Panc1 (cell line): ENCODE measurements at regions not wholly inside any gene's neighbourhood (a gene's known extent, or its start where the extent isn't known, plus 50 kb on each side); places are given as distances from the start of the nearest gene placed in this dataset.

Source experiments
- ATAC-seq: fragments of 200-7000 bp; cut with Tn5 transposase; 2 replicates; pipeline ENCODE4 v1.9.1; 2020; ENCODE audit warnings: mild to moderate bottlenecking, moderate library complexity
- BruUV-seq: library from RNA; stranded (reverse); fragments of 400-500 nt; replicated peaks from 2 replicates; lab custom pipeline; 2021; lab: Mats Ljungman, UMichigan
- CTCF ChIA-PET: fragments of 300-600 bp; sonication (Branson Sonifier 250); formaldehyde crosslinking; loops from one replicate; lab custom pipeline; 2022; ENCODE audit warnings: antibody characterized with exemption; lab: Charles Lee
- POLR2A ChIA-PET: fragments of 300-600 bp; sonication (Branson Sonifier 250); formaldehyde crosslinking; loops from one replicate; lab custom pipeline; 2022; ENCODE audit warnings: antibody characterized with exemption; lab: Charles Lee
- DNase-seq: peaks from one replicate; pipeline ENCODE4 v3.0.0-alpha.2; 2010; ENCODE audit warnings: low read depth, low spot score
- H3K27ac ChIP-seq: 2 replicates; pipeline ENCODE4 v1.5.1; 2011; ENCODE audit warnings: mild to moderate bottlenecking, low read length, inconsistent platforms
- H3K27me3 ChIP-seq: fragments of 200-500 bp; sonication (Bioruptor generic); 2 replicates; pipeline ENCODE4 v1.6.0; 2014; ENCODE audit warnings: low read length, inconsistent platforms; ENCODE audit not compliant: control insufficient read depth, insufficient read depth
- H3K36me3 ChIP-seq: fragments of 200-500 bp; sonication (Bioruptor generic); 2 replicates; pipeline ENCODE4 v1.5.1; 2014; ENCODE audit warnings: inconsistent platforms, mild to moderate bottlenecking, low read length, moderate library complexity; ENCODE audit not compliant: control insufficient read depth, insufficient read depth
- H3K4me1 ChIP-seq: 2 replicates; pipeline ENCODE4 v1.5.1; 2011; ENCODE audit warnings: inconsistent platforms, mild to moderate bottlenecking, low read length, moderate library complexity; ENCODE audit not compliant: control insufficient read depth, insufficient read depth
- H3K4me3 ChIP-seq, 2 experiments: 2 replicates each; pipeline ENCODE4 v1.5.1; 2011 to 2012; ENCODE audit warnings: low read depth in 2 of 2, low read length in 2 of 2, mild to moderate bottlenecking in 2 of 2, inconsistent platforms in 1 of 2, moderate library complexity in 1 of 2
- H3K9me3 ChIP-seq: fragments of 200-500 bp; sonication (Bioruptor generic); 2 replicates; pipeline ENCODE4 v1.5.1; 2014; ENCODE audit warnings: low read depth, mild to moderate bottlenecking, inconsistent platforms, low read length, moderate library complexity; ENCODE audit not compliant: control insufficient read depth, insufficient read depth
- CTCF ChIP-seq: fragments of 450-650 bp; IDR thresholded peaks from 2 replicates; pipeline ENCODE4 v1.5.1; 2017; ENCODE audit warnings: mild to moderate bottlenecking
- POLR2AphosphoS5 ChIP-seq: IDR thresholded peaks from 2 replicates; pipeline ENCODE4 v1.6.1; 2012; ENCODE audit warnings: mild to moderate bottlenecking, low read depth, low read length, moderate library complexity
- SIN3A ChIP-seq: IDR thresholded peaks from 2 replicates; pipeline ENCODE4 v1.6.1; 2012; ENCODE audit warnings: low read depth, mild to moderate bottlenecking, low read length, moderate library complexity, borderline replicate concordance; ENCODE audit not compliant: insufficient read depth
- TCF7L2 ChIP-seq: IDR thresholded peaks from 2 replicates; pipeline ENCODE4 v1.6.1; 2011; ENCODE audit warnings: mild to moderate bottlenecking, low read depth, low read length, inconsistent platforms
- in situ Hi-C: cut with HindIII; loops from 2 replicates; pipeline ENCODE4 v1.10.0; 2016; ENCODE audit warnings: low sequenced_read_pairs, low pct_unique_long_range_greater_than_20kb
- intact Hi-C: fragments of 100-400 bp; cut with micrococcal nuclease; formaldehyde crosslinking; loops from one replicate; pipeline ENCODE4 v1.10.0; 2022; ENCODE audit not compliant: unreplicated experiment
- TF ChIP-seq, protein P1 (sequence below), 2 experiments: IDR thresholded peaks; 2 replicates each; pipeline ENCODE4 v1.6.1; 2011 to 2012; ENCODE audit warnings: low read depth in 2 of 2, control low read depth in 1 of 2, low read length in 1 of 2, mild to moderate bottlenecking in 1 of 2, moderate library complexity in 1 of 2; ENCODE audit not compliant: insufficient read depth in 1 of 2

DNA sequence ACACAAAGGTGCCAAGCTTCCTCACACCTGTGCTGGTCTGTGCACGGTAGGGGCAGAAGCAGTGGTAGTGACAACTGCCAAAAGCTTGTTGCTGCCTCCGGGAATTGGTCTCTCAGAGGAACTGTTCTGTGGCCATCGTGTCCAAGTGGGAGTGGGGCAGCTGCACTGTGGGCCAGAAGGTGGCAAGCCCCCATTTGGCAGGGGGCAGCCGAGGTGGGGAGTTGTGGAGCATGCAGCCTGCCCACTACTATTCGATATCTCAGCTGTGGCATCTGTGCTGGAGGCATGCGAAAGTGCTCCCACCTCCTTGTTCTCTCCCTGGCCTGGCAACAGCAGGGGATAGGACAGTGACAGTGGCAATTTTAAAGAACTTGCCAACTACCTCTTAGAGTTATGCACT is 192.8 kb downstream of the TBX22 start:
- TF ChIP-seq CTCF (no peak), POLR2AphosphoS5 (no peak), SIN3A (no peak), TCF7L2 (no peak)
- TF ChIP-seq, protein P1, sequence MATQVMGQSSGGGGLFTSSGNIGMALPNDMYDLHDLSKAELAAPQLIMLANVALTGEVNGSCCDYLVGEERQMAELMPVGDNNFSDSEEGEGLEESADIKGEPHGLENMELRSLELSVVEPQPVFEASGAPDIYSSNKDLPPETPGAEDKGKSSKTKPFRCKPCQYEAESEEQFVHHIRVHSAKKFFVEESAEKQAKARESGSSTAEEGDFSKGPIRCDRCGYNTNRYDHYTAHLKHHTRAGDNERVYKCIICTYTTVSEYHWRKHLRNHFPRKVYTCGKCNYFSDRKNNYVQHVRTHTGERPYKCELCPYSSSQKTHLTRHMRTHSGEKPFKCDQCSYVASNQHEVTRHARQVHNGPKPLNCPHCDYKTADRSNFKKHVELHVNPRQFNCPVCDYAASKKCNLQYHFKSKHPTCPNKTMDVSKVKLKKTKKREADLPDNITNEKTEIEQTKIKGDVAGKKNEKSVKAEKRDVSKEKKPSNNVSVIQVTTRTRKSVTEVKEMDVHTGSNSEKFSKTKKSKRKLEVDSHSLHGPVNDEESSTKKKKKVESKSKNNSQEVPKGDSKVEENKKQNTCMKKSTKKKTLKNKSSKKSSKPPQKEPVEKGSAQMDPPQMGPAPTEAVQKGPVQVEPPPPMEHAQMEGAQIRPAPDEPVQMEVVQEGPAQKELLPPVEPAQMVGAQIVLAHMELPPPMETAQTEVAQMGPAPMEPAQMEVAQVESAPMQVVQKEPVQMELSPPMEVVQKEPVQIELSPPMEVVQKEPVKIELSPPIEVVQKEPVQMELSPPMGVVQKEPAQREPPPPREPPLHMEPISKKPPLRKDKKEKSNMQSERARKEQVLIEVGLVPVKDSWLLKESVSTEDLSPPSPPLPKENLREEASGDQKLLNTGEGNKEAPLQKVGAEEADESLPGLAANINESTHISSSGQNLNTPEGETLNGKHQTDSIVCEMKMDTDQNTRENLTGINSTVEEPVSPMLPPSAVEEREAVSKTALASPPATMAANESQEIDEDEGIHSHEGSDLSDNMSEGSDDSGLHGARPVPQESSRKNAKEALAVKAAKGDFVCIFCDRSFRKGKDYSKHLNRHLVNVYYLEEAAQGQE (IDR thresholded peaks at IDR 0.05; ENCODE audit: insufficient read depth in 1 of 2, low read depth in 2 of 2, low read length in 1 of 2), result no peak
- intact Hi-C loops, result no loop called here
- CTCF ChIA-PET, result no interaction called here
- Histone ChIP-seq H3K4me1 (no peaks in the 10 kb centered on the region), H3K27ac (no peak overlapping the region), H3K27me3 (no peaks in the 10 kb centered on the region), H3K36me3 (no peaks in the 10 kb centered on the region), H3K4me3 (no peak overlapping the region), H3K9me3 (no peaks in the 10 kb centered on the region)
- ATAC-seq, result no peak
- no TSS peak for BruUV-seq
- POLR2A ChIA-PET, result no interaction called here
- no peak for DNase-seq
- in situ Hi-C loops, result no loop called here

GRCh38 chrX:80216086-80216485 is 201.5 kb downstream of the TBX22 start:
- Histone ChIP-seq H3K36me3 (no peaks in the 10 kb centered on the region), H3K27me3 (no peaks in the 10 kb centered on the region), H3K27ac (no peak overlapping the region), H3K4me1 (no peaks in the 10 kb centered on the region), H3K9me3 (no peaks in the 10 kb centered on the region), H3K4me3 (no peak overlapping the region)
- no TSS peak for BruUV-seq
- DNase-seq (no peak), ATAC-seq (no peak)
- no peak for TF ChIP-seq POLR2AphosphoS5
- TF ChIP-seq TCF7L2, result no peak
- TF ChIP-seq, protein P1 (IDR thresholded peaks at IDR 0.05; ENCODE audit: insufficient read depth in 1 of 2, low read depth in 2 of 2, low read length in 1 of 2), result no peak
- no peak for TF ChIP-seq SIN3A
- no peak for TF ChIP-seq CTCF
- ChIA-PET CTCF (no interaction called here), POLR2A (no interaction called here)
- in situ Hi-C loops (no loop called here), intact Hi-C loops (no loop called here)
